SH-SY5Y (cell line): ENCODE measurements at regions not wholly inside any gene's neighbourhood (a gene's known extent, or its start where the extent isn't known, plus 50 kb on each side); places are given as distances from the start of the nearest gene placed in this dataset.

Experiments
- GATA2 ChIP-seq: IDR thresholded peaks from 2 replicates; pipeline ENCODE4 v1.6.1; 2011; ENCODE audit warnings: mild to moderate bottlenecking, low read depth, low read length
- GATA3 ChIP-seq: IDR thresholded peaks from 2 replicates; pipeline ENCODE4 v1.6.1; 2011; ENCODE audit warnings: low read depth, mild to moderate bottlenecking, low read length, moderate library complexity

- TF ChIP-seq GATA3 (no peak), GATA2 (no peak)
These were observed 91.6 kb downstream of the NR2F2 start for GRCh38 chr15:96422125-96422524.
